GM18511 (cell line): ENCODE measurements at regions not wholly inside any gene's neighbourhood (a gene's known extent, or its start where the extent isn't known, plus 50 kb on each side); places are given as distances from the start of the nearest gene placed in this dataset.

Source experiments
- ATAC-seq: cut with Tn5 transposase; IDR thresholded peaks from one replicate; pipeline ENCODE4 v1.9.1; 2021; ENCODE audit warnings: mild to moderate bottlenecking, moderate library complexity; ENCODE audit not compliant: unreplicated experiment

GRCh38 chr12:62998454-62998853 is 63.5 kb upstream of the PPM1H start:
- ATAC-seq, result no peak

GRCh38 chr12:62995097-62995496 is 60.1 kb upstream of the PPM1H start:
- ATAC-seq, result no peak

- no peak for ATAC-seq
These were observed 51.9 kb upstream of the PPM1H start for GRCh38 chr12:62986844-62987243.
